Natural killer cell treated with Interleukin-12 subunit alpha and Interleukin-12 subunit beta and Interleukin-15 and Interleukin-18, amount 100 ng/mL, for 72 hours (primary cell): ENCODE measurements at regions not wholly inside any gene's neighbourhood (a gene's known extent, or its start where the extent isn't known, plus 50 kb on each side); places are given as distances from the start of the nearest gene placed in this dataset.
"Not testable (repeated sequence)": the region's sequence is repeated elsewhere in the genome, so short reads cannot be mapped to it uniquely, and the experiment has no call there.

Experiments
- ATAC-seq, 2 donors: fragments of 150-1000 bp; cut with Tn5 transposase in 1 of 2; sonication (Bioruptor Pico), chemical (Tn5 transposase) in 1 of 2; 2 replicates each; pipeline ENCODE4 v1.10.0; 2021
- DNase-seq: peaks from one replicate; pipeline ENCODE4 v3.0.0; 2022; ENCODE audit warnings: low spot score
- H3K27ac Mint-ChIP-seq, 2 donors: 1 replicate in 1 of 2; 2 replicates in 1 of 2; pipeline ENCODE4 v1.8.0; 2022; ENCODE audit warnings: mixed read lengths in 2 of 2, mild to moderate bottlenecking in 1 of 2, moderate library complexity in 1 of 2
- H3K27me3 Mint-ChIP-seq, 2 donors: 1 replicate in 1 of 2; 2 replicates in 1 of 2; pipeline ENCODE4 v1.8.0; 2022; ENCODE audit warnings: mixed read lengths in 2 of 2
- H3K36me3 Mint-ChIP-seq: one replicate; pipeline ENCODE4 v1.8.0; 2022; ENCODE audit warnings: mixed read lengths
- H3K4me1 Mint-ChIP-seq, 2 donors: 1 replicate in 1 of 2; 2 replicates in 1 of 2; pipeline ENCODE4 v1.8.0; 2022; ENCODE audit warnings: low read depth in 2 of 2, mixed read lengths in 2 of 2, mild to moderate bottlenecking in 1 of 2
- H3K4me3 Mint-ChIP-seq: one replicate; pipeline ENCODE4 v1.8.0; 2022; ENCODE audit warnings: mixed read lengths
- H3K9me3 Mint-ChIP-seq: 2 replicates; pipeline ENCODE4 v1.8.0; 2022; ENCODE audit warnings: mixed read lengths

DNA sequence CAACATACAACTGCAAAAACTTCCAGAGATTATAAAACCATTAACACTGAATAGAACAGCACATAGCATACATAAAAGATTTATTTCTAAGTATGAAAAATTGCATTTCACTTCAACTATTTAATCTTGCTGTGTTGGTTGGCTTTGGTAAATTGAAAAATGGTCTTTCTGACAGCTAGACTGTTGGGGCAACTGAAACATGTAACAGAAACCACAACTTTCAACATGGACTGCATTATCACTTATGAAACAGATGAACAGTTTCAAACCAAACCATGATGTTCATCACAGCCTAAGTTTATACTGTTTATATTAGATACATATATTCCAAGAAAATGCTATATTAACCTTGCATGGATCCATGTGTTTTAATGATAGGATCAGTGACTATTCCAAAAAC lies 324.1 kb upstream of the PCDH9 start:
- Mint-ChIP-seq H3K36me3 (peaks cover 13% of the 10 kb centered on the region), H3K4me1 (no peaks in the 10 kb centered on the region), H3K27ac (no peak overlapping the region), H3K27me3 (no peaks in the 10 kb centered on the region), H3K4me3 (no peak overlapping the region), H3K9me3 (peaks cover 14% of the 10 kb centered on the region)
- no peak for ATAC-seq
- DNase-seq, result no peak

GRCh38 chr13:67549331-67549730 lies 319.2 kb upstream of the PCDH9 start:
- Mint-ChIP-seq H3K4me3 (no peak overlapping the region), H3K9me3 (peaks cover 3% of the 10 kb centered on the region), H3K4me1 (no peaks in the 10 kb centered on the region), H3K36me3 (no peaks in the 10 kb centered on the region), H3K27me3 (no peaks in the 10 kb centered on the region), H3K27ac (no peak overlapping the region)
- DNase-seq (no peak), ATAC-seq (no peak)

- Mint-ChIP-seq H3K27me3 (no peaks in the 10 kb centered on the region), H3K4me1 (no peaks in the 10 kb centered on the region), H3K36me3 (no peaks in the 10 kb centered on the region), H3K27ac (no peak overlapping the region), H3K4me3 (no peak overlapping the region), H3K9me3 (peaks cover 17% of the 10 kb centered on the region)
- DNase-seq (no peak), ATAC-seq (no peak)
Measured at GRCh38 chr13:67538906-67539305, 308.8 kb upstream of the PCDH9 start.

DNA sequence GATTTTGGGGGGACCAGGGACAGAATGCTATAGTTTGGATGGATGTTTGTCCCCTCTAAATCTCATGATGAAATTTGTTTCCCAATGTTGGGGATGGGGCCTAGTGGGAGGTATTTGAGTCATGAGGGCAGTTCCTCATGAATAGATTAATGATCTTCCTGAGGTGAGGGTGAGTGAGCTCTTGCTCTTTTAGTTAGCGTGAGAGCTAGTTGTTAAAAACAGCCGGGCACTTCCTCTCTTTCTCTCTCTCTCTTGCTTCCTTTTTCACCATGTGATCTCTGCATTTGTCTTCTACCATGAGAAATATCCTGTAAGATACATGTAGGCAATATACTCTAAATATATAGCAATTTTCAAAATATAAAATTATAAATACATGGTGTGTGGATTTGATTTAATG lies 290.8 kb upstream of the PCDH9 start:
- no peak overlapping the region for H3K4me3 Mint-ChIP-seq
- peaks cover 7% of the 10 kb centered on the region for H3K36me3 Mint-ChIP-seq
- no peaks in the 10 kb centered on the region for H3K4me1 Mint-ChIP-seq
- H3K27ac Mint-ChIP-seq, result no peak overlapping the region
- ATAC-seq, result no peak
- no peak for DNase-seq
- peaks cover 15% of the 10 kb centered on the region for H3K9me3 Mint-ChIP-seq
- H3K27me3 Mint-ChIP-seq, result no peaks in the 10 kb centered on the region

GRCh38 chr13:67519356-67519755 lies 289.2 kb upstream of the PCDH9 start:
- Mint-ChIP-seq H3K9me3 (peaks cover 6% of the 10 kb centered on the region), H3K4me3 (no peak overlapping the region), H3K27me3 (no peaks in the 10 kb centered on the region), H3K27ac (no peak overlapping the region), H3K36me3 (no peaks in the 10 kb centered on the region), H3K4me1 (no peaks in the 10 kb centered on the region)
- no peak for DNase-seq
- ATAC-seq, result no peak

DNA sequence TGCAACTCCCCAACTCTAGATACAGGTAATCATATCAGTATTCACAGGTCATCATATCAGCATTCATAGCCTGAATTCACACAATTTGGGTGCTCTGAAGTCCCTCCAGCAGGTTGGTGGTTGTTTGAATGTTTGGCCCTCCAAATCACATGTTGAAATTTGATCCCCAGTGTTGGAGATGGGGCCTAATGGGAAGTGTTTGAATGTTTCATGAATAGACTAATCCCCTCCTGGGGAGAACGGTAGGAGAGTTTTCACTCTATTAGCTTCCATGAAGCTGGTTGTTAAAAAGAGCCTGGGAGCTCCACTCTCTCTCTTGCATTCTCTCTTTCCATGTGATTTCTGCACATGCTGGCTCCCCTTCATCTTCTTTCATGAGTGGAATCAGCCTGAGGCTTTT lies 288.6 kb upstream of the PCDH9 start:
- no peak overlapping the region for H3K4me3 Mint-ChIP-seq
- no peaks in the 10 kb centered on the region for H3K27me3 Mint-ChIP-seq
- no peak for ATAC-seq
- H3K9me3 Mint-ChIP-seq, result peaks cover 6% of the 10 kb centered on the region
- no peaks in the 10 kb centered on the region for H3K36me3 Mint-ChIP-seq
- no peaks in the 10 kb centered on the region for H3K4me1 Mint-ChIP-seq
- DNase-seq, result no peak
- no peak overlapping the region for H3K27ac Mint-ChIP-seq

GRCh38 chr13:67515895-67516294 lies 285.8 kb upstream of the PCDH9 start:
- Mint-ChIP-seq H3K36me3 (no peaks in the 10 kb centered on the region), H3K27ac (no peak overlapping the region), H3K9me3 (peaks cover 5% of the 10 kb centered on the region), H3K4me1 (no peaks in the 10 kb centered on the region), H3K27me3 (no peaks in the 10 kb centered on the region), H3K4me3 (no peak overlapping the region)
- ATAC-seq (no peak), DNase-seq (no peak)

DNA sequence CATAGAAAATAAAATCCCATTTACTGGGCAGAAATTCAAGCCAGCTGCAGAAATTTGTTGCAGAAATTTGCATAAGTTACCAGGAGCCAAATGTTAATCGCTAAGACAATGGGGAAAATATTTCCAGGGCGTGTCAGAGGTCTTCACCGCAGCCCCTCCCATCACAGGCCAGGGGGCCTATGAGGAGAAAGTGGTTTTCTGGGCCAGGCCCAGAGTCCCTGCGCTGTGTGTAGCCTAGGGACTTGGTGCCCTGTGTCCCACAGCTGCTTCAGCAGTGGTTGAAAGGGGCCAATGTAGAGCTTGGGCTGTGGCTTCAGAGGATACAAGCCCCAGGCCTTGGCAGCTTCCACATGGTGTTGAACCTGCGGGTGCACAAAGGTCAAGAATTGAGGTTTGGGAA lies 278.9 kb upstream of the PCDH9 start:
- DNase-seq, result no peak
- no peaks in the 10 kb centered on the region for H3K4me1 Mint-ChIP-seq
- peaks cover 6% of the 10 kb centered on the region for H3K9me3 Mint-ChIP-seq
- no peak overlapping the region for H3K27ac Mint-ChIP-seq
- no peaks in the 10 kb centered on the region for H3K36me3 Mint-ChIP-seq
- no peaks in the 10 kb centered on the region for H3K27me3 Mint-ChIP-seq
- no peak overlapping the region for H3K4me3 Mint-ChIP-seq
- no peak for ATAC-seq

DNA sequence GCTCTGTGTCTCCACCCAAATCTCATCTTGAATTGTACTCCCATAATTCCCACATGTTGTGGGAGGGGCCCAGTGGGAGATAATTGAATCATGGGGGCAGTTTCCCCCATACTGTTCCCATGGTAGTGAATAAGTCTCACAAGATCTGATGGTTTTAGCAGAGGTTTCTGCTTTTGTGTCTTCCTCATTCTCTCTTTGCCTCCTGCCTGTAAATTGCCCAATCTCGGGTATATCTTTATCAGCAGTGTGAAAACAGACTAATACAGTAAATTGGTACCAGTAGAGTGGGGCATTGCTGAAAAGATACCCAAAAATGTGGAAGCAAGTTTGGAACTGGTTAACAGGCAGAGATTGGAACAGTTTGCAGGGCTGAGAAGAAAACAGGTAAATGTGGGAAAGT lies 278.1 kb upstream of the PCDH9 start:
- not testable (repeated sequence) for H3K4me3 Mint-ChIP-seq, H3K4me1 Mint-ChIP-seq, ATAC-seq, DNase-seq, H3K27ac Mint-ChIP-seq, H3K27me3 Mint-ChIP-seq, H3K9me3 Mint-ChIP-seq, H3K36me3 Mint-ChIP-seq

DNA sequence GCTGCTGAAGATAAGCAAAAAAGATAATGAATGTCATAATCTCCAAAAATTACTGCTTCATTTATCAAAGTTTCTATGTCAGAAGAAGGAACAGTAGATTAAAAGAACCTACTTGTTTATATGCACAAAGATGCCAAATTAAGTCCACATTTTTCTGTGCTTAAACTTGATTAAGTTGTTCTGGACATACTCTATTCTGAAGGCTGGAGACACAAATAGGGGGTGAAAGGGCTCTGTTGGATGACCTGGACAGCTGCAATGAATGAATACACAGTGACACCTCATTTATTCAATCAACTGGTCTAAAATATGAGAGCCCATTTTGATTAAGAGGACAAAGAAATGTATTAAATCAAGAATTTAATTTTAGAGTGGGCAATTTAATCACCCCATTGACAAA lies 276.3 kb upstream of the PCDH9 start:
- no peak for ATAC-seq
- H3K27me3 Mint-ChIP-seq, result no peaks in the 10 kb centered on the region
- H3K4me1 Mint-ChIP-seq, result no peaks in the 10 kb centered on the region
- H3K9me3 Mint-ChIP-seq, result peaks cover 14% of the 10 kb centered on the region
- no peak overlapping the region for H3K27ac Mint-ChIP-seq
- no peaks in the 10 kb centered on the region for H3K36me3 Mint-ChIP-seq
- no peak overlapping the region for H3K4me3 Mint-ChIP-seq
- DNase-seq, result no peak

DNA sequence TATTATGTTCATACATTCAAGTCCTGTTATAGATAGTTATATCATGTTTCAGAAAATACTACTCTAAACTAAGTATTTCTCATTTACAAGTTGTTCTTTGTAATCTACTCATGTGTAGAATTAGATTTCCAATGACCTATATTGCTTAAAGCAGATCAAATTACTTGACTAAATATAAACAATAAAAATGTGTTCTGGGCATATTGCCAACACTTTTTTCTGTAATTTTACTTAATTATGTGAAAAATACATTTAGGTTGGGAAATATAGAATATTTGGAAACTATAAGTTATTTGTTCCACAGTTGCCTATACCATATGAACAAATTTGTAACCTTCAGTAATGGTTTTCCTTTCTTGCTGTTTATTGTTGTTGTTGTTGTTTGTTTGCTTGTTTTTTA lies 275.2 kb upstream of the PCDH9 start:
- Mint-ChIP-seq H3K27me3 (no peaks in the 10 kb centered on the region), H3K9me3 (peaks cover 14% of the 10 kb centered on the region), H3K36me3 (no peaks in the 10 kb centered on the region), H3K4me3 (no peak overlapping the region), H3K27ac (no peak overlapping the region), H3K4me1 (no peaks in the 10 kb centered on the region)
- DNase-seq, result no peak
- no peak for ATAC-seq

- peaks cover 20% of the 10 kb centered on the region for H3K9me3 Mint-ChIP-seq
- H3K27ac Mint-ChIP-seq, result no peak overlapping the region
- H3K36me3 Mint-ChIP-seq, result no peaks in the 10 kb centered on the region
- ATAC-seq (no peak), DNase-seq (no peak)
- no peak overlapping the region for H3K4me3 Mint-ChIP-seq
- no peaks in the 10 kb centered on the region for H3K4me1 Mint-ChIP-seq
- no peaks in the 10 kb centered on the region for H3K27me3 Mint-ChIP-seq
Measured at GRCh38 chr13:67498948-67499347, 268.8 kb upstream of the PCDH9 start.

DNA sequence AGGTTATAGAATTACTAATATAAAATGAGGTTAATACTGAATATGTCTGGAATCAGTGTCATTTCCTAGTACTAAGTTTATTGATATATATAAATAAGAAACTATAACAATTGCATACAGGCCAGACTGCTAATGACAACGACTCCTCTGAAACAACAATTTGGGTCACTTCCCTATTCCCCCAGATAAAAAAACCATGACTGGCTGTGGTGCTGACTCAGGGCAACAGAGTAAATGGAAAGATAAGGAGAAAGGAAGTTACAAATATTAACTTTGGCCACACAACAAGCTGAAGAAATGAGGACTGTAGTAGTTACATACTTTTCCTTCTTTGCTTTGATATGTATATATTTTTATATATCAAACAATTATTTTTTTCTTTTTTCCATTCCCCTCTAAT lies 263.7 kb upstream of the PCDH9 start:
- no peak for DNase-seq
- no peak overlapping the region for H3K4me3 Mint-ChIP-seq
- no peak for ATAC-seq
- H3K27ac Mint-ChIP-seq, result no peak overlapping the region
- H3K27me3 Mint-ChIP-seq, result no peaks in the 10 kb centered on the region
- peaks cover 11% of the 10 kb centered on the region for H3K9me3 Mint-ChIP-seq
- no peaks in the 10 kb centered on the region for H3K36me3 Mint-ChIP-seq
- no peaks in the 10 kb centered on the region for H3K4me1 Mint-ChIP-seq

GRCh38 chr13:67489016-67489415 lies 258.9 kb upstream of the PCDH9 start:
- ATAC-seq (no peak), DNase-seq (no peak)
- Mint-ChIP-seq H3K36me3 (no peaks in the 10 kb centered on the region), H3K27me3 (no peaks in the 10 kb centered on the region), H3K27ac (no peak overlapping the region), H3K4me3 (no peak overlapping the region), H3K4me1 (no peaks in the 10 kb centered on the region), H3K9me3 (peaks cover 6% of the 10 kb centered on the region)

DNA sequence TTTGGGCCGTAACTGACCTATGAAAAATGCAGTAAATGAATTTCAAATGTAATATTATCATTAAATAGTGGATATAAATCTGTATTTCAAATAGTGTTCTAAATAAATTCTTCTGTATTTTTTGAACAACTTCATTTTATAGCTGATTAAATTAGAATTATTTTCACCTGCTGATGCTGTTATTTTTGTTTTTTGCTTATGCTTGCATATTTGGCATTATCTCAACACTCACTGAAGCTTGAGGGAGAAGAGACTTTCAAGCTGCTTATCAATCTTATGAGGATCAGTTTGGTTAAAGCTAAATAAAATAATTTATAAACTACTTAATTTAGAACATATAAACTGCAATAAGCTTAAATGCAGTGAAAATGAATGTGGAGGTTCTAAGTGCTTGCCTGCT lies 251.3 kb upstream of the PCDH9 start:
- H3K4me3 Mint-ChIP-seq, result no peak overlapping the region
- no peaks in the 10 kb centered on the region for H3K4me1 Mint-ChIP-seq
- no peaks in the 10 kb centered on the region for H3K9me3 Mint-ChIP-seq
- no peak for ATAC-seq
- H3K36me3 Mint-ChIP-seq, result no peaks in the 10 kb centered on the region
- H3K27ac Mint-ChIP-seq, result no peak overlapping the region
- H3K27me3 Mint-ChIP-seq, result no peaks in the 10 kb centered on the region
- DNase-seq, result no peak
